H1 (cell line): ENCODE measurements at regions not wholly inside any gene's neighbourhood (a gene's known extent, or its start where the extent isn't known, plus 50 kb on each side); places are given as distances from the start of the nearest gene placed in this dataset.

ENCODE experiments used
- CTCF ChIA-PET: fragments of 300-600 bp; sonication (Branson Sonifier 250); formaldehyde crosslinking; loops from one replicate; lab custom pipeline; 2021; ENCODE audit not compliant: partially characterized antibody; lab: Charles Lee
- POLR2A ChIA-PET: fragments of 300-600 bp; sonication (Branson Sonifier 250); formaldehyde crosslinking; loops from one replicate; lab custom pipeline; 2021; ENCODE audit warnings: inconsistent platforms; ENCODE audit not compliant: partially characterized antibody; lab: Charles Lee
- DNase-seq, 2 experiments: peaks; one replicate each; pipeline versions ENCODE4 v3.0.0 to v3.0.0-alpha.2; 2010 to 2022; ENCODE audit warnings: low spot score in 2 of 2, low read depth in 1 of 2, mixed read lengths in 1 of 2
- FAIRE-seq: peaks from 2 replicates; lab custom pipeline; 2011; peaks lifted over from hg19 to GRCh38; lab: Jason Lieb, UNC
- H2AFZ ChIP-seq: 2 replicates; pipeline ENCODE4 v1.8.1; 2012; ENCODE audit warnings: low read length, inconsistent platforms
- H2AK5ac ChIP-seq: 2 replicates; pipeline ENCODE4 v1.6.1; 2013; ENCODE audit warnings: low read depth, low read length
- H2BK120ac ChIP-seq: replicated peaks from 2 replicates; pipeline ENCODE3; 2013; ENCODE audit warnings: low read depth, low read length, inconsistent platforms
- H2BK12ac ChIP-seq: 2 replicates; pipeline ENCODE4 v1.6.1; 2013; ENCODE audit warnings: low read depth, low read length
- H2BK15ac ChIP-seq: 2 replicates; pipeline ENCODE4 v1.6.1; 2013; ENCODE audit warnings: low read length
- H2BK20ac ChIP-seq: 2 replicates; pipeline ENCODE4 v1.6.1; 2013; ENCODE audit warnings: low read length
- H2BK5ac ChIP-seq: 2 replicates; pipeline ENCODE4 v1.6.1; 2013; ENCODE audit warnings: low read depth, low read length
- H3K14ac ChIP-seq: 2 replicates; pipeline ENCODE4 v1.6.1; 2013; ENCODE audit warnings: inconsistent platforms; ENCODE audit not compliant: insufficient read length
- H3K18ac ChIP-seq: 2 replicates; pipeline ENCODE4 v1.6.1; 2013; ENCODE audit warnings: low read length; ENCODE audit errors: extremely low read depth
- H3K23ac ChIP-seq: 2 replicates; pipeline ENCODE4 v1.6.1; 2013; ENCODE audit warnings: inconsistent platforms; ENCODE audit not compliant: insufficient read length
- H3K23me2 ChIP-seq: 2 replicates; pipeline ENCODE4 v1.6.1; 2013; ENCODE audit warnings: low read depth, low read length
- H3K27ac ChIP-seq: 2 replicates; pipeline ENCODE4 v1.6.1; 2011; ENCODE audit warnings: low read depth, low read length, inconsistent platforms
- H3K27me3 ChIP-seq, 4 experiments: replicated peaks in 1 of 4; 1 replicate in 1 of 4; 2 replicates in 3 of 4; pipeline versions ENCODE4 v1.6.1 to v1.8.1; 2011 to 2013; ENCODE audit warnings: low read length in 3 of 4, mild to moderate bottlenecking in 3 of 4, inconsistent platforms in 2 of 4, mixed read lengths in 2 of 4, moderate library complexity in 1 of 4; ENCODE audit not compliant: control insufficient read depth in 3 of 4, insufficient read depth in 3 of 4; ENCODE audit errors: extremely low read depth in 1 of 4
- H3K36me3 ChIP-seq, 4 experiments: 2 replicates each; pipeline versions ENCODE4 v1.6.1 to v1.8.1; 2011 to 2013; ENCODE audit warnings: mild to moderate bottlenecking in 4 of 4, low read length in 3 of 4, moderate library complexity in 2 of 4, control low read depth in 1 of 4, inconsistent platforms in 1 of 4; ENCODE audit not compliant: insufficient read depth in 4 of 4, control insufficient read depth in 2 of 4
- H3K4ac ChIP-seq: replicated peaks from 2 replicates; pipeline ENCODE3; 2013; ENCODE audit warnings: low read length, low read depth, mixed read lengths, inconsistent platforms; ENCODE audit not compliant: insufficient read length
- H3K4me1 ChIP-seq, 4 experiments: replicated peaks in 1 of 4; 1 replicate in 1 of 4; 2 replicates in 3 of 4; pipeline versions ENCODE4 v1.6.1 to v1.8.1; 2011 to 2013; ENCODE audit warnings: low read length in 3 of 4, inconsistent platforms in 2 of 4, mixed read lengths in 1 of 4; ENCODE audit not compliant: insufficient read depth in 4 of 4, control insufficient read depth in 3 of 4
- H3K4me2 ChIP-seq, 2 experiments: 2 replicates each; pipeline versions ENCODE4 v1.6.1 to v1.8.1; 2011 to 2013; ENCODE audit warnings: low read depth in 2 of 2, low read length in 2 of 2, control low read depth in 1 of 2, inconsistent platforms in 1 of 2, mild to moderate bottlenecking in 1 of 2; ENCODE audit not compliant: insufficient read depth in 1 of 2
- H3K4me3 ChIP-seq, 4 experiments: fragments of 200-600, 300-600 bp in 1 of 4; sonication (generic), shearing (Covaris generic), sonication (Bioruptor Twin) in 1 of 4; 2 replicates each; pipeline versions ENCODE4 v1.5.1 to v1.8.1; 2011 to 2016; ENCODE audit warnings: low read length in 4 of 4, low read depth in 3 of 4, control low read depth in 2 of 4, inconsistent platforms in 2 of 4, mild to moderate bottlenecking in 2 of 4, mixed read lengths in 1 of 4, moderate library complexity in 1 of 4; ENCODE audit not compliant: insufficient read depth in 2 of 4; ENCODE audit errors: extremely low read depth in 1 of 4
- H3K56ac ChIP-seq: replicated peaks from 2 replicates; pipeline ENCODE3; 2013; ENCODE audit warnings: low read depth, mild to moderate bottlenecking, mixed read lengths, low read length, inconsistent platforms; ENCODE audit not compliant: insufficient read length
- H3K79me1 ChIP-seq: 2 replicates; pipeline ENCODE4 v1.6.1; 2013; ENCODE audit warnings: low read depth, low read length, control low read depth
- H3K79me2 ChIP-seq, 2 experiments: 2 replicates each; pipeline versions ENCODE4 v1.6.1 to v1.8.1; 2012 to 2013; ENCODE audit warnings: low read length in 2 of 2, mild to moderate bottlenecking in 2 of 2, inconsistent platforms in 1 of 2; ENCODE audit not compliant: insufficient read depth in 2 of 2, control insufficient read depth in 1 of 2
- H3K9ac ChIP-seq, 4 experiments: replicated peaks in 1 of 4; 1 replicate in 1 of 4; 2 replicates in 3 of 4; pipeline versions ENCODE4 v1.6.1 to v1.8.1; 2011 to 2013; ENCODE audit warnings: low read depth in 3 of 4, low read length in 3 of 4, control low read depth in 2 of 4, mild to moderate bottlenecking in 2 of 4, moderate library complexity in 2 of 4, inconsistent platforms in 1 of 4; ENCODE audit errors: extremely low read depth in 1 of 4
- H3K9me3 ChIP-seq, 2 experiments: 2 replicates each; pipeline versions ENCODE4 v1.6.1 to v1.8.1; 2012 to 2013; ENCODE audit warnings: mild to moderate bottlenecking in 2 of 2, moderate library complexity in 2 of 2, control low read depth in 1 of 2, inconsistent platforms in 1 of 2, low read depth in 1 of 2, low read length in 1 of 2, mixed read lengths in 1 of 2; ENCODE audit not compliant: insufficient read depth in 2 of 2
- H4K20me1 ChIP-seq, 2 experiments: replicated peaks in 1 of 2; 2 replicates each; pipeline versions ENCODE3 to v1.8.1; 2011 to 2013; ENCODE audit warnings: inconsistent platforms in 2 of 2, low read length in 2 of 2, mild to moderate bottlenecking in 1 of 2; ENCODE audit not compliant: insufficient read depth in 2 of 2, control insufficient read depth in 1 of 2
- H4K5ac ChIP-seq: 2 replicates; pipeline ENCODE4 v1.6.1; 2013; ENCODE audit warnings: low read length, low read depth, mixed read lengths, inconsistent platforms; ENCODE audit not compliant: insufficient read length
- H4K8ac ChIP-seq: 2 replicates; pipeline ENCODE4 v1.8.0; 2013; ENCODE audit warnings: mild to moderate bottlenecking, moderate library complexity, low read length, inconsistent platforms; ENCODE audit not compliant: insufficient read depth; ENCODE audit errors: extremely low read depth
- H4K91ac ChIP-seq: replicated peaks from 2 replicates; pipeline ENCODE3; 2013; ENCODE audit warnings: low read length, mixed read lengths, inconsistent platforms; ENCODE audit not compliant: insufficient read length
- CBX5 ChIP-seq: fragments of 300-800, 300-1000 bp; sonication (generic); IDR thresholded peaks from 2 replicates; pipeline ENCODE4 v1.7.1; 2016; ENCODE audit warnings: antibody characterized with exemption, low read length, low read depth
- SUZ12 ChIP-seq: fragments of 200-600 bp; sonication (generic); IDR thresholded peaks from 2 replicates; pipeline ENCODE4 v1.6.1; 2012; ENCODE audit warnings: mild to moderate bottlenecking, inconsistent platforms, low read length, moderate library complexity, mixed read lengths
- WGBS, 2 experiments: shearing (Covaris generic) in 1 of 2; methylation state at CpG; one replicate each; pipeline versions ENCODE4 v1.1.6 to v1.1.7; 2013 to 2015; ENCODE audit warnings: low lambda C conversion rate in 2 of 2, mixed read lengths in 2 of 2, inconsistent platforms in 1 of 2, low coverage in 1 of 2, missing lambda C conversion rate in 1 of 2; ENCODE audit not compliant: insufficient replicate concordance in 2 of 2, insufficient coverage in 1 of 2, insufficient read length in 1 of 2; ENCODE audit errors: extremely low coverage in 1 of 2, missing lambda C conversion rate in 1 of 2; 5-methylcytosine and 5-hydroxymethylcytosine counted together

DNA sequence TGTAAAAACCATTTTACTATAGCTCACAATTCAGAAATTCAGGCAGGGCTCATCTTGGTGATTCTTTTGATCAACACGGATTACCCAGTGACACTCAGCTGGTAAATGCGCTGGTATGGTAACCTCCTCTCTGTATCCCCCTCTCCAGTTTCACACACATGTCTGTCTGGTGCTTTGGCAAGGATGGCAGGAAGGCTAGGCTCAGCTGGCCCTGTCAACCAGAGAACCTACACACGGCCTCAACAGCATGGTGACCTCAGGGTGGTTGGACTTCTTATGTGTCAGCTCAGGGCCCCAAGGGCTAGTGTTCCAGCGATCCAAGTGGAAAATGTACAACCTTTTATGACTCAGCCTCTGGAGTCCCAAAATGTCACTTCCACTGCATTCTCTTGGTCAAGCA is 55.7 kb upstream of the EOLA2 start:
- H3K27ac ChIP-seq = no peak overlapping the region
- no peaks in the 10 kb centered on the region; a peak in 1 of 8 replicates for H3K36me3 ChIP-seq
- H4K20me1 ChIP-seq = no peaks in the 10 kb centered on the region
- H3K9ac ChIP-seq = no peak overlapping the region
- no peak overlapping the region for H3K4me2 ChIP-seq
- H2AFZ ChIP-seq = no peak overlapping the region
- H3K23me2 ChIP-seq = no peaks in the 10 kb centered on the region
- no peak overlapping the region for H4K91ac ChIP-seq
- POLR2A ChIA-PET = no interaction called here
- H3K18ac ChIP-seq = no peak overlapping the region
- no peak overlapping the region for H2BK12ac ChIP-seq
- H4K5ac ChIP-seq = no peak overlapping the region
- no peak overlapping the region for H2AK5ac ChIP-seq
- DNase-seq (no peak), FAIRE-seq (no peak)
- no peak overlapping the region for H3K4me3 ChIP-seq
- CTCF ChIA-PET = no interaction called here
- H4K8ac ChIP-seq = no peak overlapping the region
- no peaks in the 10 kb centered on the region for H3K4me1 ChIP-seq
- 97% methylated on average over 3 of the region's 4 CpGs; no CpG with 5 or more reads in 1 of the 2 experiments for WGBS, 2 experiments
- no peak overlapping the region for H2BK5ac ChIP-seq
- H3K14ac ChIP-seq = no peak overlapping the region
- H3K9me3 ChIP-seq = no peaks in the 10 kb centered on the region
- no peaks in the 10 kb centered on the region for H3K27me3 ChIP-seq
- H2BK120ac ChIP-seq = no peak overlapping the region
- no peak overlapping the region for H2BK20ac ChIP-seq
- no peak overlapping the region for H3K56ac ChIP-seq
- H3K79me2 ChIP-seq = no peaks in the 10 kb centered on the region
- H3K4ac ChIP-seq = no peak overlapping the region
- TF ChIP-seq SUZ12 = no peak
- no peak for TF ChIP-seq CBX5
- no peak overlapping the region for H3K23ac ChIP-seq
- no peak overlapping the region for H2BK15ac ChIP-seq
- no peaks in the 10 kb centered on the region for H3K79me1 ChIP-seq
